ENCODE measurements at regions not wholly inside any gene's neighbourhood (a gene's known extent, or its start where the extent isn't known, plus 50 kb on each side); places are given as distances from the start of the nearest gene placed in this dataset.
A peak's percentile ranks its signal among the peaks of the same experiment; 100 is the strongest.

- H3K36me3 ChIP-seq = no peaks in the 10 kb centered on the region
These were observed 93.2 kb upstream of the LRIG1 start for GRCh38 chr3:66593978-66594377.

GRCh38 chr3:66597308-66597863, 96.6 kb upstream of the LRIG1 start:
- Histone ChIP-seq H3K9me3 (no peaks in the 10 kb centered on the region), H3K4me1 (peaks cover 0 to 4% of the 10 kb centered on the region in 2 donors), H3K27me3 (peaks cover 0 to 3% (median 0%) of the 10 kb centered on the region in 3 donors), H3K36me3 (no peaks in the 10 kb centered on the region), H3K27ac (no peak overlapping the region), H3K4me3 (no peak overlapping the region)
- DNase-seq (no peak), ATAC-seq (no peak)
- TF ChIP-seq CTCF (IDR thresholded peaks at IDR 0.05 in 4 of 5, conservative IDR thresholded peaks at IDR 0.05 in 1 of 5) (no peak), POLR2A (IDR thresholded peaks at IDR 0.05) (no peak)
- intact Hi-C loops (cut with DNase I; ENCODE audit: low total_unique reads) (no loop called here), in situ Hi-C loops (cut with MboI; ENCODE audit: low sequenced_read_pairs in 4 of 4) (no loop called here)

More at GRCh38 chr3:66593978-66594377, 93.2 kb upstream of the LRIG1 start:
- peaks cover 0 to 3% (median 0%) of the 10 kb centered on the region in 3 donors for H3K27me3 ChIP-seq
- no peak for DNase-seq
- H3K27ac ChIP-seq = no peak overlapping the region
- in situ Hi-C loops (cut with MboI; ENCODE audit: low sequenced_read_pairs in 4 of 4) = no loop called here
- ATAC-seq = no peak
- TF ChIP-seq POLR2A (IDR thresholded peaks at IDR 0.05) = no peak
- no peak overlapping the region for H3K4me3 ChIP-seq
- intact Hi-C loops (cut with DNase I; ENCODE audit: low total_unique reads) = no loop called here
- H3K4me1 ChIP-seq = peaks cover 0 to 4% of the 10 kb centered on the region in 2 donors
- H3K9me3 ChIP-seq = no peaks in the 10 kb centered on the region

GRCh38 chr3:66598168-66598567, 97.3 kb upstream of the LRIG1 start:
- no peak overlapping the region for H3K4me3 ChIP-seq
- H3K27me3 ChIP-seq = peaks cover 0 to 1% (median 0%) of the 10 kb centered on the region in 3 donors
- H3K9me3 ChIP-seq = no peaks in the 10 kb centered on the region
- TF ChIP-seq POLR2A (IDR thresholded peaks at IDR 0.05) = no peak
- no peak for TF ChIP-seq CTCF (IDR thresholded peaks at IDR 0.05 in 4 of 5, conservative IDR thresholded peaks at IDR 0.05 in 1 of 5)
- intact Hi-C loops (cut with DNase I; ENCODE audit: low total_unique reads) = no loop called here
- no peaks in the 10 kb centered on the region for H3K36me3 ChIP-seq
- H3K4me1 ChIP-seq = peaks cover 0 to 4% of the 10 kb centered on the region in 2 donors
- DNase-seq (no peak), ATAC-seq (peak; percentile 39 to 66)
- in situ Hi-C loops (cut with MboI; ENCODE audit: low sequenced_read_pairs in 4 of 4) = no loop called here
- no peak overlapping the region for H3K27ac ChIP-seq

- H3K9me3 ChIP-seq = no peaks in the 10 kb centered on the region
- intact Hi-C loops (cut with DNase I; ENCODE audit: low total_unique reads) (no loop called here), in situ Hi-C loops (cut with MboI; ENCODE audit: low sequenced_read_pairs in 4 of 4) (no loop called here)
- DNase-seq (no peak), ATAC-seq (no peak)
- H3K36me3 ChIP-seq = no peaks in the 10 kb centered on the region
- H3K27me3 ChIP-seq = no peaks in the 10 kb centered on the region
- H3K27ac ChIP-seq = no peak overlapping the region
- TF ChIP-seq POLR2A (IDR thresholded peaks at IDR 0.05) = no peak
- TF ChIP-seq CTCF (IDR thresholded peaks at IDR 0.05 in 4 of 5, conservative IDR thresholded peaks at IDR 0.05 in 1 of 5) = no peak
- no peak overlapping the region for H3K4me3 ChIP-seq
- H3K4me1 ChIP-seq = peaks cover 0 to 4% of the 10 kb centered on the region in 2 donors
These were observed 101.4 kb upstream of the LRIG1 start for GRCh38 chr3:66602237-66602636.

GRCh38 chr3:66602691-66603090, 101.9 kb upstream of the LRIG1 start:
- no peak overlapping the region for H3K27ac ChIP-seq
- intact Hi-C loops (cut with DNase I; ENCODE audit: low total_unique reads) (no loop called here), in situ Hi-C loops (cut with MboI; ENCODE audit: low sequenced_read_pairs in 4 of 4) (no loop called here)
- H3K9me3 ChIP-seq = no peaks in the 10 kb centered on the region
- TF ChIP-seq POLR2A (IDR thresholded peaks at IDR 0.05) = no peak
- DNase-seq (no peak), ATAC-seq (no peak)
- no peak overlapping the region for H3K4me3 ChIP-seq
- no peaks in the 10 kb centered on the region for H3K36me3 ChIP-seq
- H3K4me1 ChIP-seq = peaks cover 0 to 4% of the 10 kb centered on the region in 2 donors
- H3K27me3 ChIP-seq = no peaks in the 10 kb centered on the region

- DNase-seq (no peak), ATAC-seq (no peak)
- no peaks in the 10 kb centered on the region for H3K36me3 ChIP-seq
- TF ChIP-seq POLR2A (IDR thresholded peaks at IDR 0.05) = no peak
- TF ChIP-seq CTCF (IDR thresholded peaks at IDR 0.05 in 4 of 5, conservative IDR thresholded peaks at IDR 0.05 in 1 of 5) = no peak
- no peaks in the 10 kb centered on the region for H3K9me3 ChIP-seq
- H3K27me3 ChIP-seq = no peaks in the 10 kb centered on the region
- H3K4me1 ChIP-seq = peaks cover 0 to under 1% of the 10 kb centered on the region in 2 donors
- H3K4me3 ChIP-seq = no peak overlapping the region
- H3K27ac ChIP-seq = no peak overlapping the region
- intact Hi-C loops (cut with DNase I; ENCODE audit: low total_unique reads) = no loop called here
- in situ Hi-C loops (cut with MboI; ENCODE audit: low sequenced_read_pairs in 4 of 4) = no loop called here
These were observed 102.4 kb upstream of the LRIG1 start for GRCh38 chr3:66603151-66603611.

Data from gastrocnemius medialis (tissue), 4 donors.